NCI-H526 treated with DMSO at 0.1 percent for 48 hours (cell line): ENCODE measurements at regions not wholly inside any gene's neighbourhood (a gene's known extent, or its start where the extent isn't known, plus 50 kb on each side); places are given as distances from the start of the nearest gene placed in this dataset.
"Not testable (repeated sequence)": the region's sequence is repeated elsewhere in the genome, so short reads cannot be mapped to it uniquely, and the experiment has no call there.

Experiments used
- DNase-seq: peaks from one replicate; lab custom pipeline; 2025; lab: John Stamatoyannopoulos, UW

DNA sequence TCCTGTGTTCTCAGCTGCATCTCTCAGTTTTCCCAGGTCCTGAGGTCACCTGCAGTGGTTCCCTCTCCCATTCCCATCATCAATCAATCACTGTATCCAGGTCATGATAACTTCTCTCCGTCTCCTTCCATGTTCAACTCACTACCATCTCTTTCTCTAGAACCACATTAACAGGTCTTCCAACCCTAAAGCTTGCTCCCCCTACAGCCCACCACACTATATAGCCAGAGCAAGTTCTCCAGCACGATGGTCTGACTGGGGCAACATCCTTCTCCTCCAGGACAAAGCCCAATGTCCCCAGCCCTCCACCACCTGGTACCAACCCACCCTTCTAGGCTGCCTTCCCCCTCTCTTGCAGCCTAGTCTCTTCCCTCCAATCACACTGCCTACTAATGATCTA is 241.6 kb downstream of the CDK5RAP2 start:
- no peak for DNase-seq

DNA sequence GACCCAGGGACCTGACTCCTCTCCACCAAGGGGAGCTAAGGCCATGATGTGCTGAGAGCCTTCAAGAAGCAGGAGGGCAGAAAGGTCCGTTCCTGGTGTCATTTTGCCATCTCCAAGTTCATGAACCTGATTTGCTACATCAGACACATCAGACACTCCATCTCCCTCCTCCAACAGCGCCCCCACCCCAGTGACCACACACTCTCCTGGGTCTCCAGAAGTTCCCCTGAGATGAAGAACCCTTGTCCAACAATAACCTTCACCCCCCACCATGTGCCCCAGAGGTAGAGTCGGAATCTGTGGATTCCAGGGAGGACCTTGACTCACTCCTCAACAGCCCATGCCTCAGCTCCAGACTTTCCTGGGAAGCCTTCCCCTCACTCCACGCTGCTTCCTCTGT is 242.8 kb downstream of the CDK5RAP2 start:
- DNase-seq, result no peak

DNA sequence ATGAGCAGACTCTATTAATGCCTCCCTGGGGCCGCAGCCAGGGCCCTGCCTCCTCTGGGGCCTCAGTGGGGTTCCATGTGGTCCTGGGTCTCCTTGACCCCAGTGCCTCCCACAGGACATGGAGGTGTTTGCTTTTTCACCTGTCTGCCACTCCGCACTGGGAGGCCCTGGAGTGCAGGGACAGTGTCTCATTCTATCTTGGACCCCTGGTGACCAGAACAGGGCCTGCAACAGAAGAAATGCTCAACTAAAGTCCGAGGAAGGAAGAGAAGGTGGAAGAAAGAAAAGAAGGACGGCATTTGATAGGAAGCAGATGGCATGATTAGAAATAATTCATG is 243.2 kb downstream of the CDK5RAP2 start:
- DNase-seq, result no peak

- no peak for DNase-seq
Observed at GRCh38 chr9:120336021-120336752, 243.8 kb downstream of the CDK5RAP2 start.

DNA sequence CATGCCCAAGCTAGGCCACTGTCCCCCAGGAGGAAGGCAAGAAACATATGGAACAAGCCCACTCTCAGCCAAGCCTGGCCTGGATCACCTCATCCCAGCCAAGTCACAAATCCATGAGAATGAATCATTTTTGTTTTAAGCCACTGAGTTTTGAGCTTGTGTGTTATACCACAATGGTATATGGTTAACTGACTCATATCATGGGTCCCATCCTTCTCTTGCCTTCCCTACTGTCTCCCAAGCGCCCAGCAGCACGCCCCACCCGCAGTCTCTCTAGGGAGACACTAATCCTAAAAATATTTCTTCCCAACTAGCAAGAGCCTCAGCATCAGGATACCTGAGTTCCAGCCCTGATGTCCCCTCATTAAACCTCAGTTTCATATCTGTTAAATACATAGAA is 248.1 kb downstream of the CDK5RAP2 start:
- no peak for DNase-seq

DNA sequence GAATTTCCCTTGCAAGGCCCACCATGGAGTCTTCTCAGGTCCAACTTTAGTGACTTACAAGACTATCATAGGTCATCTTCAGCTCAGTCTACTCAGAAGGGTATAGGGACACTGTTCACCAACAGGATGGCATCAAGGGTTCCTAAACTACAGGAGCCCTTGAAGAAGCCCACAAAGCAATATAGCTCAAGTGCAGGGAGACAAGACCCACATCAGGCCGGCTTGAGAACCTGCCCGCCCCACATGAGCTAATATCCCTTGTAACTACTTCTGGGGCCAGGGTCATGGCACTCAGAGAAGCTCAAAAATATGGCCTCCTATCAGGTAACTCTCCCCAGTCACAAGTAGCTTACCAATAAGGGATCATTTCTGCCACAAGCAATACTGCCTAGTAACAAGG is 249.9 kb downstream of the CDK5RAP2 start:
- no peak for DNase-seq

DNA sequence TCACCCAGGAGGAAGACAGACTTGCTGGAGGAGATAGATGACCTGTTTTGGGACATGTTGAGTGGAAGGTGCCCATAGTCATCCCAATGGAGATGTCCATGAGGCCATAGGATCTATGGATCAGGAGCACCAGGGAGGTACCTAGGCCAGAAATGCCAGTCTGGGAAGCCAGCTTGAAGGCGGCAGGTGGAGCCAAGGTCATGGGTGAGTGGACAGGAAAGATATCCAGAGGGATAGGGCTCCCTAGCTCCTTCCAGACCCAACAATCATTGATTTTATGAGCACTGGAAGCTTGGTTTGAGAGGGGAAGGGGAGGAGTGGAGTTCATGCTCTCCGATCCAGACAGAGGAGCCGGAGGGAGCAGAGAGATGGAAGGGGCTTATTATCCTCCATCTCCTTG is 252.6 kb downstream of the CDK5RAP2 start:
- DNase-seq, result no peak

DNA sequence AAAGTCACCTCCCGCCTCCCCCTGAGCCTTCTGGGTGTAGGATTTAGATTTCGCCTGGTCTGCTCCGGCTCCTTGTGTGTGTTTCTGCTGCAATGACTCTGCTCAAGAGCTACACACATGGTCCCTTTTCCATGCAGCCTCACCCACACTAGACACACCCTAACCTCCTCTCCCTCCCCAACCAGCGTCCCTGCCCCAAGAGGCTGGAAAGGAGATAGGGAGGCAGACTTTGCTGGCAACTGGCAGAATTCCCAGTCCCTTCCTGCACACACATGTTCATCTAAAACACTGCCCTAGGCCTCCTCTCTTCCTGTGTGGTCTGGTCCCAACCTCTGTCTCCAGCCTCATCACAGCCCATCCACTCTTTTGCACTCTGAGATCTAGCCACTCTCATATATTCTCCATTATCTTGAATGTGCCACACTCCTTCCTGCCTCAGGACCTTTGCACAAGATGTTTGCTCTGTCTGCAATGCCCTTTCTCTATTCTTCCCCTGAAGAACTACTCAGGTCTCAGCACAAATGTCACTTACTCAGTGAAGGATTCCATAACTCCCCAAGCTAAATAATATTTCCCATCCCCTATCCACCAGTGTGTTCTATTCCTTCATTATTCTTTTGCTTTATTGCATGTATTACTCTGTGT is 253.8 kb downstream of the CDK5RAP2 start:
- DNase-seq, result no peak

- no peak for DNase-seq
Observed at GRCh38 chr9:120324996-120325642, 254.8 kb downstream of the CDK5RAP2 start.

DNA sequence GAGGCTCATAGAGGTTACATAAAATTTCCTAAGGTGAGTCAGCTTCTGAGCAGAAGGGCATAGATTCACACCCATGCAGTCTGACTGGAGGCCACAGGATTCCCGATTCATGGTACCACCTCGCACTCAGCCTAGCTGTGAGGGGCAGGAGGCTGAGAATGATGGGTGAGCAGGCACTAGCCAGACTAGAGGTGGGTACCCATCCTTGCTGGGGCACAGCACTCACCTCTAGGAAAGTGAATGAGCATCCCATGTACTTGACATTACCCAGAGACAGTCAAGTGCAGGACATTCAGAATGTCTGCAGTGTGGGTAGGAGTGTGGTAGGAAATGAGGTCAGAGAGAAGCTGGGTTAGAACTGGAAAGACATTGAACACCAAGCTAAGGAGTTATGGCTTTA is 255.5 kb downstream of the CDK5RAP2 start:
- DNase-seq, result no peak

DNA sequence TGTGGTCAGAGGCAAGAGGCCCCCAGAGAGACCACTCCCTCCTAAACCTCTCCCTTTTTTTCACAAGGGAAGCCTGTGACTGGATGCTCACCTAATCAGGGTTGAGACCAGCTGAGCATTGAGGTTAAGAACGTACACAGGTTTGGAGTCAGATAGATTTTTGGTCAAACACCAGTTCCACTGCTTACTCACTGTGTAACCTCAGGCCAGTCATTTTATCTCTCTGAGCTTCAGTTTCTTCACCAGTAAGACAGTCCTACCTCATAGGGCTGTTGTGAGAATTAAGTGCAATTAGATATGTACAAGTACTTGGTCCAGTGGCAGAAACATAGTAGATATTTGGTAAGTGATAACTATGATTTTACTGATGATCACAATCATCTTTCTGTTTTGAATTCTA is 256.8 kb downstream of the CDK5RAP2 start:
- DNase-seq, result no peak

- no peak for DNase-seq
Observed at GRCh38 chr9:120319452-120319851, 260.5 kb downstream of the CDK5RAP2 start.

- DNase-seq, result no peak
Observed at GRCh38 chr9:120315154-120315553, 264.8 kb downstream of the CDK5RAP2 start.

DNA sequence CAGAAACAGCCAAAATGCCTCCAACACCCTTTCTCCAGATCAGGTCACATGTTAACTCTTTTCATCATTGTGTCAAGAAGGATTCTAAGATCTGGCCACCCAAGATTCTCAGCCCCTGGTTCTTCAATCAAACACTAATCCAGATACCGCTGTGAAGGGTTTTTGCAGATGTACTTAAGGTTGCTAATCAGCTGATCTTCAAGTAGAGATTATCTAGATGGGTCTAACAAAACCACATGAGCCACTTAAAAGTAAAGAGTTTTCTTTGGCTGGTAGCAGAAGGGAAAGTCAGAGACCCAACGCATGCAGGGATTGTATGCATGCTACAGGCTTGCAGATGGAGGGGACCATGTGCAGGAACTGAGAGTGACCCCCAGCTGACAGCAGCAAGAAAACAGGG is 267.9 kb downstream of the CDK5RAP2 start:
- DNase-seq, result no peak

DNA sequence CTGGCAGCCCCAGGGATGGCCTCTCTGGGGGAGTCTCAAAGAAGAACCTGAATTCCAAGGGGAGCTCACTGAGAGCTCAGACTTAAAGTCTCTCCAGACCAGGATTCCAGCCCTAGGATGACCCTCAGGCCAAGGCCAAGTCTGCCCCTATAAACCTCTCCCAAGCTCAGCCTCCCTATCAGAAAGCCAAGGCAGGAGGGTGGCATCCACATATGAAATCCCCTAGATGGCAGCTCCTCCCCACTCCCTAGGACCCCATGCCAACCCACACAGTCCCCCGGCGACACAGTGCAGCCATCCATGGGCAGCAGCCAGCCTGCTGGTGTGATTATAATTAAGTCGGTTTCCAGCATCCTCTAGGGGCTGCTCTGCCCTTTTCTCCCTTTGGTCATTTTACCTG is 269.9 kb downstream of the CDK5RAP2 start:
- no peak for DNase-seq

GRCh38 chr9:120308495-120308894 is 271.5 kb downstream of the CDK5RAP2 start:
- no peak for DNase-seq

DNA sequence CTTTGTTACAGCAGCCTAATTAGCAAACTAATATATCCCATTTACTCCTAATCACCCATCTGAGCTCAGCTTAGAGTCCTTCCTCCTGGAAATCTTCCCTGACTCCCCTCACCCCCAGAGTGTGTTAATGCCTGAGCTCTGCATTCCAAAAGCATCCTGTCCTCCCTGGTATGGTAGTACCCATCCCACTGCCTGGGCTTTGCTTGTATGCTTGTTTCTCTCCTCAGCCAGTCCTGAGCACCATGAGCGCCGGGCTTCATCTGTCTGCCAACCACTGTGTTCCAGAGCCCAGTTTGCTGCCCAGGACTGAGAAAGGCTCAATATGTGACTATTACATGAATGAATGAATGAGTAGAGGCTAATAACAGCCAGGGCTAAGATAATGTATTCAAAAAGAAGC is 272.4 kb downstream of the CDK5RAP2 start:
- no peak for DNase-seq

GRCh38 chr9:120306561-120306960 is 273.4 kb downstream of the CDK5RAP2 start:
- DNase-seq, result no peak

DNA sequence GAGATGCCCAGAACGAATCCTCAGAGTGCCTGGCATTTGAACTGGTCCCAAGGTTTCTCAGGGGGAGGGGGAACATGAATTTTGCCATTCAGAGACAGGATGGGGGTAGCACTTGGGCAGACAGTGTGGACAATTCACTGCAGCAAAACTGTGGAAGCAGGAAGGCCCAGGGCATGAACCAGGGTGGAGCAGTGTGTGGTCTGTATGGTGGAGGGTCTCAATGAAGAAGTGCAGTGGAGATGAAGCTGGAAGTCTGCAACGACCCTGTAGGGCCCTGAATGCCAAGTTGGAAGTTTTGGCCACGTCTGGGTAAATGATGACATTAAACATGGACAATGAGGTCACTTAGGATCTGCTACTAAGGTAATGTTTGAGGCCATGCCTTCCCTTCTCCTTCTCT is 273.9 kb downstream of the CDK5RAP2 start:
- DNase-seq, result no peak

DNA sequence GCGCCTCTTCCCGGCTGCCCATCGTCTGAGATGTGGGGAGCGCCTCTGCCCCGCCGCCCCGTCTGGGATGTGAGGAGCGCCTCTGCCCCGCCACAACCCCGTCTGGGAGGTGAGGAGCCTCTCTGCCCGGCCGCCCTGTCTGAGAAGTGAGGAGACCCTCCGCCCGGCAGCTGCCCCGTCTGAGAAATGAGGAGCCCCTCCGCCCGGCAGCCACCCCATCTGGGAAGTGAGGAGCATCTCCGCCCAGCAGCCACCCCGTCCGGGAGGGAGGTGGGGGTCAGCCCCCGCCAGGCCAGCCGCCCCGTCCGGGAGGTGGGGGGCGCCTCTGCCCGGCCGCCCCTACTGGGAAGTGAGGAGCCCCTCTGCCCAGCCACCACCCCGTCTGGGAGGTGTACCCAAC is 275.1 kb downstream of the CDK5RAP2 start:
- DNase-seq, result not testable (repeated sequence)

- no peak for DNase-seq
Observed at GRCh38 chr9:120303519-120303918, 276.4 kb downstream of the CDK5RAP2 start.

DNA sequence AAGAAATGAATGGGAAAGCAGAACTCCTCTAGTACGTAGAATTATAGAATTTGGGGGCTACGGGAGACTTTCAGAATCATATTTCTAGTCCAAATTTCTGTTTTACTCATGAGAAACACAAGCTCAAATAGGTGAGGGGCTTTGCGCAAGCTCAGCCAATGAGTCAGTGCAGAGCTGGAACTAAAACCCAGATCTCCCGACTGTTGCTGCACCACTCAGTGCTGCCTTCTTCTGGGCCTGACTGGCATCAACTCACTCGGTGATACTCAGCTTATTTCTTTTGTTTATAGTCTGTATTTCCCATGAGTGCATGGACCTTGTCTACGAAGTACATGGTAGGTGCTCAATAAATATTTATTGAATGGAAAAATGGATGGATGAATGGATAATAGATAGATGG is 280.2 kb downstream of the CDK5RAP2 start:
- no peak for DNase-seq

DNA sequence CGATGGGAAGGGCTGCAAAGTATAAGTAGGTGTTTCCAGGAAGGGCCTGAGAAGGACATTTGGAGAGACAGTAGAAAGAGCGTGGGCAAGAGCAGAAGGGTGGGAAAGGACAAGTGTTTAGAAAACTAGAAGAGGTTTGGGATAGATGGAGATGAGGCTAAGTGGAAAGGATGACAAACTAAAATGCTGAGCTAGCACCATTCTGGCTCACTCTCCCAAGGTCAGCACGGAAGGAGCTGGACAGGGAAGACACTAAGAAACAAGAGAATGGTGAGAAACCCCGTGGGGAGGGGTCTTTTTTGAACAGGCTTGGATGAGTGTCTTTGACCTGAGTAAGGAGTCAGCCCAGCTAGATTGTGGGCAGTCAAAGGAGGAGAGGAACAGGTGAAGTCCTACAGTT is 286.0 kb downstream of the CDK5RAP2 start:
- no peak for DNase-seq

- DNase-seq, result no peak
Observed at GRCh38 chr9:120292606-120293005, 287.4 kb downstream of the CDK5RAP2 start.
